22Rv1 (cell line): ENCODE measurements at regions not wholly inside any gene's neighbourhood (a gene's known extent, or its start where the extent isn't known, plus 50 kb on each side); places are given as distances from the start of the nearest gene placed in this dataset.

Source experiments
- CTCF ChIP-seq: fragments of 450-650 bp; IDR thresholded peaks from 2 replicates; pipeline ENCODE4 v1.5.1; 2017; ENCODE audit warnings: mild to moderate bottlenecking
- ZFX ChIP-seq: fragments of 450-650 bp; IDR thresholded peaks from 2 replicates; pipeline ENCODE4 v1.6.1; 2017; ENCODE audit warnings: antibody characterized with exemption, borderline replicate concordance

- TF ChIP-seq CTCF = no peak
- no peak for TF ChIP-seq ZFX
Observed at GRCh38 chrX:125947501-125947900, 218.6 kb downstream of the DCAF12L2 start.
